ENCODE measurements at regions not wholly inside any gene's neighbourhood (a gene's known extent, or its start where the extent isn't known, plus 50 kb on each side); places are given as distances from the start of the nearest gene placed in this dataset.
"Not testable (repeated sequence)": the region's sequence is repeated elsewhere in the genome, so short reads cannot be mapped to it uniquely, and the experiment has no call there.

DNA sequence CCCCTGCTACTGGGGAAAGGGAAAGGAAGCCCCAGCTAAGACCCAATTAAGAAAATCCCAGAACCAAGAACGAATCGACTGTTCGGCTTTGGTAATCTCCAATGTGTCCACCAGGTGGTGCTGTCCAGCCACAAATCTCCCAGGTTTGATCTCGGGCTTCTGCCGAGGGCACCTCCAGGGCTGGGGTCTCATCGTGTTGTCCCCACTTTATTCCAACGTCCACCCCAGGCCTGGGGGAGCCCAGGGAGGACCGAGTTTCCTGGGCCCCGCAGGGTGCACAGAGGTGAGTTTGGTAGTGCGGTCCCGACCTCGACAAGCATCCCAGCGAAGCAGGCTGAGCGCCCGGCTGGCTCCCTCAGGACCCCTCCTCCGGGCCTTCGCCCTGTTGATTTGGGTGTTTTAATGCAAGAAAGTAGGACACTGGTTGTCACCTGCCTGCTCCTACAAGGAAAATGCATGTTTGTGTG lies 185.1 kb downstream of the GOLGA6L6 start:
- peak; percentile 84 to 89 for DNase-seq (ENCODE audit: low read depth in 1 of 2, low spot score in 1 of 2)
- in situ Hi-C loops (cut with HindIII; ENCODE audit: low pct_unique_long_range_greater_than_20kb, low sequenced_read_pairs) = no loop called here
- TF ChIP-seq JUND (IDR thresholded peaks at IDR 0.05; ENCODE audit: low read depth) = no peak

DNA sequence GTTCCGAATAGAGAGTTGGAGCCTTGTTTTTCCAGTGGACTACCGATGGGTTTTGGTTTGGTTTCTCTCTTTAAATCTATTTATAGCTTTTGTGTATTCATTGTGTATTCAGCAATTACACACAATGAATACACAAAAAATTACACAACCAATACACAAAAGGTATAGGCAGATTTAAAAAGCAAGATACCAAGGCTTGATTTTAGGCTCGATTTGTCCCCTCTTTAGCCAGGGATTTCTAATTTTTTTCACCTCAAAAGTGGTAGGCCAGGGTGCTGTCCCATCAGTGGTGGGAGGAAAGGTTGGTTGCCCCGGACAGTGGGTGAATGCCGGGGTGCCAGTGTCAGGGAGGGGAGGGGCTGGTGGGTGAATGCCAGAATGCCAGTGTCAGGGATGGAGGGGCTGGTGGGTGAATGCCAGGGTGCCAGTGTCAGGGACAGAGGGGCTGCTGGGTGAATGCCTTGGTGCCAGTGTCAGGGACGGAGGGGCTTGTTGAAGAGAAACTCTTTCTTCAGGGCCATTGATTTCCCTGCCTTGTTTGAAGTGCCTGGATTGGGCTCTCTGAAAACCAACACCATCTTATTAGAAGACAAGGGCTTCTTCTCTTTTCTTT lies 186.2 kb downstream of the GOLGA6L6 start:
- no peak for DNase-seq (ENCODE audit: low read depth in 1 of 2, low spot score in 1 of 2)
- in situ Hi-C loops (cut with HindIII; ENCODE audit: low pct_unique_long_range_greater_than_20kb, low sequenced_read_pairs) = no loop called here
- no peak for TF ChIP-seq JUND (IDR thresholded peaks at IDR 0.05; ENCODE audit: low read depth)

DNA sequence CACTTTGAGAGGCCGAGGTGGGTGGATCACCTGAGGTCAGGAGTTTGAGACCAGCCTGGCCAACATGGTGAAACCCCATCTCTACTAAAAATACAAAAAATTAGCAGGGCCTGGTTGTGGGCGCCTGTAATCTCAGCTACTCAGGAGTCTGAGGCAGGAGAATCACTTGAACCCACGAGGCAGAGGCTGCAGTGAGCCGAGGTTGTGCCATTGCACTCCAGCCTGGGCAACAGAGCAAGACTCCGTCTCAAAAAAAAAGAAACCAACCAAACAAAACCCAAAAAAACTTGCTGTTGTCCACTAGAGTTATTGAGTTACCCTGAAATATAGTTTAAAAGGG lies 186.7 kb downstream of the GOLGA6L6 start:
- in situ Hi-C loops (cut with HindIII; ENCODE audit: low pct_unique_long_range_greater_than_20kb, low sequenced_read_pairs); DNase-seq (ENCODE audit: low read depth in 1 of 2, low spot score in 1 of 2): not testable (repeated sequence)

DNA sequence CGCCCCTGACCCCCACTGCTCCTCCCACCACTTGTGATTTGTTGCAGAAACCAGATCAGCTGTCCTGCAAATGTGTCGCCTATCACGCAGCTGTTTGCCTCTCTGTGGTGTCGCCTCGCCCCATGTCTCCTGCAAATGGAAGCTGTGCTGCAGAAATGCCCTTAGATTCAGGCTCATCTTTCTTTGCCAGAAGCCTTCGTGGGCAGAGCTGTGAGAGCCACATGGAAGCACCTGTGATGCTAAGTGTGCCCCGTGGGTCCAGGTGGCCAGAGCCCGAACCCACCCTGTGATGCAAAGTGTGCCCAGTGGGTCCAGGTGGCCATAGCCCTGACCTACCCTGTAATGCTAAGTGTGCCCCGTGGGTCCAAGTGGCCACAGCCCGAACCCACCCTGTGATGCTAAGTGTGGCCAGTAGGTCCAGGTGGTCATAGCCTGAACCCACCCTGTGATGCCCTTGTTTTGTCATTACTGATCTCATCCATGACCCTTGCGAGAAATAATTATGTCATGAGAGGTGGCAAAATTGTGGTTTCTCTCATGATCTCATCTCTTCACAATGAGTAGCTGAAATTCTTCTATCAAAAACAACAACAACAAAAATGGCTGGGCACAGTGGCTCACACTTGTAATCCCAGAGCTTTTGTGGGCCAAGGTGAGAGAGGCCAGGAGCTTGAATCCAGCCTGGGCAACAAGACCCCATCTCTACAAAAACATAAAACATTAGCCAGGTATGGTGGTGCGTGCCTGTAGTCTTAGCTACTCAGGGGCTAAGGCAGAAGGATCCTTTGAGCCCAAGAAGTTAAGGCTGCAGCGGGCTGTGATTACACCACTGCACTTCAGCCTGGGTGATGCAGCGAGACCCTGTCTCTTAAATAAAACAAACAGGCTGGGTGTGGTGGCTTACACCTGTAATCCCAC lies 187.4 kb downstream of the GOLGA6L6 start:
- in situ Hi-C loops (cut with HindIII; ENCODE audit: low pct_unique_long_range_greater_than_20kb, low sequenced_read_pairs) = no loop called here

DNA sequence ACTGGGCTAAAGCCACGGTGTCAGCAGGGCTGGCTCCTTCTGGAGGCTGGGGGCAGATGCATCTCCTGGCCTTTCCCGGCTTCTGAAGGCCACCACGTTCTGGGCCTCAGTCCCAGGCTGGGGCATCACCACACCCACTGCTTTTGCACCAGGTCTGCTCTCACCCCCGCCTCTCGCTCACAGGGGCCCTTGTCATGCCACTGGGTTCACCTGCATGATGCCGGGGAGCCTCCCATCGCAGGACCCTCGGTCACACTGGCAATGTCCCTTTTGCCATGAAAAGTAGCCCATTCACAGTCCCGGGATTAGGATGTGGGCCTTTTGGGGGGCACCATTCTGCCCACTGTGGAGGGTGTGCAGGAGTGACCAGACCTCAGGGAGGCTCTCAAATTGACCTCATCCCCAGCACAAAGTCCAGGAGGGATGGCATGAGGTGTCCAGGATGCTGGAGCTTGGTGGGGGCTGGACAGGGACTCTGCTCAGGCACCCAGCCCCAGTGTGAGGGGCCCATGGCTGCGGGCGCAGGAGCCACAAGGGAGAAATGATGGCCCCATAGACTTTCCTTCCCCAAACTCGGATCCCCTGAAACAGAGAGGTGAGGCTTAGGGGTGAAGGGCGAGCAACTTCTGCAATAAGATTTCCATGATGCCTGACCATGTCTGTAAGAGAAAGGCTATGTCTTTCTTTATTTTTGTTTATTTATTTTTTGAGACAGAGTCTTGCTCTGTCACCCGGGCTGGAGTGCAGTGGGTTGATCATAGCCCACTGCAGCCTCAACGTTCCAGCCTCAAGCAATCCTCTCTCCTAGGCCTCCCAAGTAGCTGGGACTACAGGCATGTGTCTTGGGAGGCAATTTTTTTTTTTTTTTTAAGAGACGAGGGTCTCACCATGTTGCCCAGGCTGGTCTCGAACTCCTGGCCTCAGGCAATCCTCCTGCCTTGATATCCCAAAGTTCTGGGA lies 189.1 kb downstream of the GOLGA6L6 start:
- no peak for DNase-seq (ENCODE audit: low read depth in 1 of 2, low spot score in 1 of 2)
- in situ Hi-C loops (cut with HindIII; ENCODE audit: low pct_unique_long_range_greater_than_20kb, low sequenced_read_pairs) = no loop called here
- no peak for TF ChIP-seq JUND (IDR thresholded peaks at IDR 0.05; ENCODE audit: low read depth)

More for the DNA sequence above, 187.4 kb downstream of the GOLGA6L6 start:
- no peak for TF ChIP-seq JUND (IDR thresholded peaks at IDR 0.05; ENCODE audit: low read depth)
- DNase-seq (ENCODE audit: low read depth in 1 of 2, low spot score in 1 of 2) = no peak

DNA sequence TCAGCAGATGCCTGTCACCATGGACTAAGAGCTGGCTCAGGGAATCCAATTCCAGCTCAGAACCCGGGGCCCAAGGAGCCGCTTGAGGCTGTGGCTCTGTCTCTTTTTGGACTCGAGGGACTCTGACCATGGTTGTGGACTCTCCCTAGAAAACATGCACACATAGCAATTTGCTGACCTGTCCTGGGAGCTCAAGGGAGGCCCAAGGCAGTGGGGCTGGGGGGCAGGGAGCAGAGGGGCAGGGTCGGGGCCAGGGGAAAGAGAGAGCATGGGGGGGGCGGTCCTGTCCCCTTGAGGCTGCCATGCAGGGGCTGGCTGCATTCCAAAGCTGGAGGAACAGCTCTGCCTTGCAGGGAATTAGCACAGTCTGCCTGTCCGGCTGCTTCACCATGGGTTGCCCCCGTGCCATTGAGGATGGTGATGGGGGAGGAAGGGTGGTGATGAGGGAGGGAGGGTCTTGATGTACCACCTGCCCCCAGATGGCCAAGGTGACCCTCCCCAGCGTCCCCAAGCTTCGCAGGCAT lies 190.1 kb downstream of the GOLGA6L6 start:
- in situ Hi-C loops (cut with HindIII; ENCODE audit: low pct_unique_long_range_greater_than_20kb, low sequenced_read_pairs) = no loop called here
- no peak for TF ChIP-seq JUND (IDR thresholded peaks at IDR 0.05; ENCODE audit: low read depth)
- no peak for DNase-seq (ENCODE audit: low read depth in 1 of 2, low spot score in 1 of 2)

DNA sequence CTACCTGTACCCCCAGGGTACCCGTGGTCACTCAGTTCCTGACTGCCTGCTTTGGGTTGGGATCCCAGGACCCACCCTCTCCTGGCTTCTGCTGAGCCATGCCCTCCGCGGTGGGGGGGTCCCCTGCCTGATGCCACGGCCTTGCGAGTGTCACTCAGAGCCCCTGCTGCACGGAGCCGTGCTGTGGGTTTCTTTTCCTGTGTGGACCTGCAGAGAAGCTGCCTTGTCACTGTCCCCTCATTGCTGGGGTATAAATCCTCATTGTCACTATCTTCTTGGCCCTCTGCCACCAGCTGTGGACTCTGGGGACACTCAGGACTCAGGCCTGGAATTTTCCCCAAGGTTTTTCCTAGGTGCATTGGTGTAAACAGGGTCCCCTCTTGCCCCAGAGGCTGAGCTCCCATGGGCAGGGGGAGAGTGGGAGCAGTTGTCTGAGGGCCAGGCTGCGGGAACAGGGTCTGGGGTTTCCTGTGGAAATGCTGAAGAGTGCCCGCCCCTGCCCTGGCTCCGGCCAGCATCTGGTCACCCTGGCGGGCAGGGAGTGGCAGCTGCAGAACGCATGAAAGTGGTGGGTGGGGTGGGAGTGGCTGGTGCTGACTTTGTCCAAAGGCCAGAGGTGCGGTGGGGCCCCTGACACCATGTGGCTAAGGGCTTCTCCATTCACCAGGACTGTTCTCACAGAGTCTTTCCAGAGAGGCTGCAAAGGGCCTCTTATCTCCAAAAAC lies 191.7 kb downstream of the GOLGA6L6 start:
- no peak for TF ChIP-seq JUND (IDR thresholded peaks at IDR 0.05; ENCODE audit: low read depth)
- DNase-seq (ENCODE audit: low read depth in 1 of 2, low spot score in 1 of 2) = no peak
- in situ Hi-C loops (cut with HindIII; ENCODE audit: low pct_unique_long_range_greater_than_20kb, low sequenced_read_pairs) = no loop called here

DNA sequence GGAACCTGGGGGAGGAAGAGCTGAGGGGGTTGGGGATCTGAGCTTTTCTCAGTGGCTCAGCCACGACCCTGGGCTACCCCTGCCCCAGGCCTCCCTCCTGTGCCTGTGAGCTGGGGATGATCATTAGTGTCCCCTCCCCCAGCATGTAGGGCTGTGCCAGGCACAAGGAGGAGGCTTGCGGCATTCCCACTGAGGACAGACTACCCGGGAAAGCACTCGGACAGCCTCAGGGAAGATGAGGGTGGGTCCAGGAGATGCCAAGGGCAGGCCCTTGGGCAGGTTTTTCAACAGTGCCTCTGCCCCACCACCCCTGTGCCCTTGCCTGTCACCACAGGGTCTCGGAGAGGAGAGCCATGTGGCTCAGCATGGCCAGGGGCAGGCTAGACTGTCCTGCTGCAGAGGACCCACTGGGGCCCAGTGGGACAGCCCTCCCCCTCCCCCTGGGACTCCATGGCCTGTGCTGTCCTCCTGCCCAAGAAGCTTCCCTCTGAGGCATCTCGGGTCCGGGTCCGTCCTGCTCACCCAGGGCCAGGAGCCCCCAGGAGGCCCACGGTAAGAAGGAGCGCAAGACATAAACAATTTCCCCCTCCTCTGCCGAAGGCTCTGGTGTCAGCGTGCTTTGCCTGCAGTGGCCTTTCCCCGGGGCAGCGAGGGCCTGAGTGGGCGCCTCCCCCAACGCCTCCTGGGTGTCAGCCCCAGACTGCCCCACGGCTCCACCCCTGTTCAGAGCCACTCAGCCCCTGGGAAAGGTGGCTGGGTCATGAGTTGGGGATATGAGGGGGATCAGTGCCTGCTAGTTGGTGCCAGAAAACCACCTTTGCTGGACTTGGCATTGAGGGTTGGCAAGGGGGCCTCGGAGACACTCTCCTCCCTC lies 192.5 kb downstream of the GOLGA6L6 start:
- in situ Hi-C loops (cut with HindIII; ENCODE audit: low pct_unique_long_range_greater_than_20kb, low sequenced_read_pairs) = no loop called here
- no peak for TF ChIP-seq JUND (IDR thresholded peaks at IDR 0.05; ENCODE audit: low read depth)
- DNase-seq (ENCODE audit: low read depth in 1 of 2, low spot score in 1 of 2) = no peak

DNA sequence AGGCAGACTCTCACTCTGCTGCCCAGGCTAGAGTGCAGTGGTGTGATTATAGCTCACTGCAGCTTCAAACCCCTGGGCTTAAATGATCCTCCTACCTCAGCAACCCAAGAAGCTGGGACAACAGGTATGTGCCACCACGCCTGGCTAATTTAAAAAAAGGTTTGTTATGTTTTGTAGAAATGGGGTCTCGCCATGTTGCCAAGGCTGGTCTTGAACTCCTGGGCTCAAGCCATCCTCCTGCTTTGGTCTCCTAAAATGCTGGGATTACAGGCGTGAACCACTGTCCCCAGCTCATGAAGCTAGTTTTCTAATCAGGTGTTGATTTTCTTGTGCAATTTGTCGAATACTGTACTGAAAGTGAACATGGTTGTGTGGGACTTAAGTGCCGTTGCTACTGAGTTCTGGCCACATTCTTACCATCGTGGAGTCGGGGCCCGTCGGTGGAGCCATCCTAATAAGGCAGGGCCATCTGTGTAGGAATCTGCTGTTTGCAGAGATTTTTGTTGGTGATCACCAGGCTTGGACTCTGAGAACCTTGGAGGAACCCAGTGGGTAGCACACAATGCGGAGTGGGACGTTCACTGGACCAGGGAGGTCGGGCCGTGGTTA lies 193.2 kb downstream of the GOLGA6L6 start:
- in situ Hi-C loops (cut with HindIII; ENCODE audit: low pct_unique_long_range_greater_than_20kb, low sequenced_read_pairs) = no loop called here
- no peak for DNase-seq (ENCODE audit: low read depth in 1 of 2, low spot score in 1 of 2)
- TF ChIP-seq JUND (IDR thresholded peaks at IDR 0.05; ENCODE audit: low read depth) = no peak

DNA sequence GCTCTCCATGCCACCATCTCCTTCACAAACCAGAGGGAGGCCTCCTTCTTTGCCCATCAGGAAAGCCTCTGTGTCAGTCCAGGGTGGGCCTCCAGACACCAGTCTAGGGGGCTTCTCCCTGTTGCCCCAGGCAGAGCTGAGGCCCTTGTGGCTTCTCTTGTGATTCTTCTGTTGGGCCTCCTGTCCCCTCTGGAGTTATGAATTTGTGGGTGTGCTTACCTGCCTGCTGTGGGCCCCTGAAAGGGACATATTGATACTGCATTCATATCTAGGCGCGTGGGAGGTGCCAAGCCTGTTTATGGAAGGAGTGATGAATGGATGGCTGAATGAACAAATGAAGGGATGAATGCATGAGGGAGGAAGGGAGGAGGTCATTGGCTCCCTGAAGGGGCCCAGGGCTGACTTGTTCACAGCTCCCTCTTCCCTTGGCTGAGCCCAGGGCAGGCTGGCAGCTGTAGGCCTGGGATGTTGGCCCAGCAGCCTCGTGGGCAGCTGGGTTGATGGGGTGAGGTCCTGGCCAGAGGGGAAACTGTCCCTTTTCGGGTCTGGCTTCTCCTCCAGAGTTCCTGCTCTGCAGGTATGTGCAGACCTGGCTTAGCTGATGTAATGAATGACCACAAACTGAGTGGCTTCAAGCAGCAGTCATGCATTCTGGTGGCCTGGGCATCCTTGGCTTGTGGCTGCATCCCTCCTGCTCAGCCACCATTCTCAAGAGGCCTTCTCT lies 195.4 kb downstream of the GOLGA6L6 start:
- no peak for DNase-seq (ENCODE audit: low read depth in 1 of 2, low spot score in 1 of 2)
- no peak for TF ChIP-seq JUND (IDR thresholded peaks at IDR 0.05; ENCODE audit: low read depth)
- in situ Hi-C loops (cut with HindIII; ENCODE audit: low pct_unique_long_range_greater_than_20kb, low sequenced_read_pairs) = no loop called here
